ENCODE measurements at regions not wholly inside any gene's neighbourhood (a gene's known extent, or its start where the extent isn't known, plus 50 kb on each side); places are given as distances from the start of the nearest gene placed in this dataset.

GRCh38 chr11:112734207-112734606 lies 227.0 kb upstream of the NCAM1 start:
- ChIA-PET CTCF (no interaction called here), POLR2A (ENCODE audit: unreplicated experiment) (no interaction called here)
- Histone ChIP-seq H2AFZ (replicated peaks; ENCODE audit: low read length, poor library complexity) (no peak overlapping the region), H4K20me1 (ENCODE audit: insufficient read depth, low read length) (no peaks in the 10 kb centered on the region), H3K23ac (ENCODE audit: low read depth, low read length) (no peak overlapping the region), H2BK15ac (ENCODE audit: low read depth, low read length) (no peak overlapping the region), H2BK120ac (ENCODE audit: low read depth, low read length) (no peak overlapping the region), H3K56ac (ENCODE audit: extremely low read depth, insufficient read depth, low read length) (no peak overlapping the region), H3K9ac (ENCODE audit: low read depth, low read length) (no peak overlapping the region), H2AK9ac (replicated peaks; ENCODE audit: low read depth, low read length, poor library complexity) (no peak overlapping the region), H3K27ac (ENCODE audit: insufficient read depth, low read length) (no peak overlapping the region), H2BK5ac (ENCODE audit: low read depth, low read length, poor library complexity, severe bottlenecking) (no peak overlapping the region), H3K9me1 (ENCODE audit: insufficient read depth, low read length) (no peaks in the 10 kb centered on the region), H3K4me1 (ENCODE audit: control insufficient read depth, insufficient read depth, low read length) (no peaks in the 10 kb centered on the region), H4K91ac (ENCODE audit: insufficient read depth, low read depth, low read length) (no peak overlapping the region), H3K79me1 (ENCODE audit: low read depth in 1 of 2, low read length in 2 of 2) (no peaks in the 10 kb centered on the region), H3K4me2 (ENCODE audit: low read depth, low read length) (no peak overlapping the region), H4K8ac (ENCODE audit: low read depth in 2 of 2, low read length in 2 of 2) (no peak overlapping the region), H3K27me3 (ENCODE audit: control insufficient read depth, insufficient read depth, low read length) (no peaks in the 10 kb centered on the region), H2AK5ac (ENCODE audit: low read depth, low read length) (no peak overlapping the region), H3K36me3 (ENCODE audit: control insufficient read depth, insufficient read depth, low read length) (no peaks in the 10 kb centered on the region), H2BK20ac (ENCODE audit: low read depth, low read length) (no peak overlapping the region), H4K5ac (ENCODE audit: low read depth, low read length) (no peak overlapping the region), H3K9me3 (ENCODE audit: control insufficient read depth, insufficient read depth, low read length) (no peaks in the 10 kb centered on the region), H3K18ac (ENCODE audit: low read depth, low read length) (no peak overlapping the region), H3K4me3 (ENCODE audit: insufficient read depth, low read depth, low read length) (no peak overlapping the region), H3K4ac (ENCODE audit: low read depth, low read length) (no peak overlapping the region), H3K14ac (replicated peaks; ENCODE audit: low read depth, low read length) (no peak overlapping the region)
- in situ Hi-C loops (cut with MboI; ENCODE audit: low sequenced_read_pairs) (no loop called here), dilution Hi-C loops (cut with HindIII; ENCODE audit: low sequenced_read_pairs, unreplicated experiment) (no loop called here), intact Hi-C loops (cut with micrococcal nuclease) (no loop called here)
- peak; percentile 8 for DNase-seq
- WGBS, 2 experiments (ENCODE audit: extremely low coverage in 2 of 2, insufficient read length in 1 of 2): 0% methylated on average over 2 of the region's 3 CpGs; no CpG with 5 or more reads in 1 of the 2 experiments
- no peak for ATAC-seq (ENCODE audit: low read depth)
- BruUV-seq (replicated peaks): no TSS peak
- no peak for TF ChIP-seq ELK1 (IDR thresholded peaks at IDR 0.05; ENCODE audit: borderline replicate concordance, low read depth, low read length)
- TF ChIP-seq USF2 (IDR thresholded peaks at IDR 0.05; ENCODE audit: low read depth, low read length): no peak
- no peak for TF ChIP-seq RCOR1 (IDR thresholded peaks at IDR 0.05; ENCODE audit: insufficient replicate concordance, low read length)
- TF ChIP-seq FOS (IDR thresholded peaks at IDR 0.05; ENCODE audit: low read depth, low read length): no peak
- no peak for TF ChIP-seq BHLHE40 (IDR thresholded peaks at IDR 0.05; ENCODE audit: low read depth, low read length)
- TF ChIP-seq MAZ (IDR thresholded peaks at IDR 0.05; ENCODE audit: borderline replicate concordance, low read depth, low read length): no peak
- TF ChIP-seq SMC3 (IDR thresholded peaks at IDR 0.05; ENCODE audit: low read depth, low read length): no peak
- no peak for TF ChIP-seq RAD21 (IDR thresholded peaks at IDR 0.05; ENCODE audit: low read length)
